ENCODE measurements at regions not wholly inside any gene's neighbourhood (a gene's known extent, or its start where the extent isn't known, plus 50 kb on each side); places are given as distances from the start of the nearest gene placed in this dataset.

DNA sequence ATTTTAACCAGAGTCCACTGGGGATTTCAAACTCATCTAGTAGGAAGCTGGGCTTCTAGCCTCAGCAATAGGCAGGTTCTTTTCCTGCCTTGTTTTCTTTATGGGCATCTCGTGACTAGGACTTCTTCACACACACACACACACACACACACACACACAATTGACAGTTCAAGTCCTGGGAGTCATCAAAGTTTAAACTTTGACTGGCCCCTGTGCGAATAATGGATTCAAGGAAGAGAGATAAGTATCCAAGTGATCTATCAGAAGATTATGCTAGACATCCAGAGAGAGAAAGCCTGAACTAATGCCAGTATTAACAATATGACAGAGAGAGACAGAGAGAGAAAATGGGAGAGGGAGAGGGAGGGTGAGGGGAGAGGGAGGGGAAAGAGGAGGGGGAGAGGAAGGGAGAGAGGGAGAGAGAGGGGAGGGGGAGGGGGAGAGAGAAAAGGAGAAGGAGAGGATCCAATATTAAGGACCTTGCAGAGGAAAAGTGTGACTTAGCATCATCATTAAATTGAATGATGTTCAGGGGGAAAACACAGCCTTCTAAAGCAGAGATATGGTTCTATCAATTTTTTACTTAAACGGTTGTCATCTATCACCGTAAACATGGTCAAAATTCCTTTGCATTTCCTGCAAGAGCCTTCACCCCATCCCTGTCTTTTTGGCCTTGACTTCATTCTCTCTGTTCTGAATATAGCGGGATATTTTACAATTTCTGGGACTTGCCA lies 327.6 kb upstream of the ZEB2 start:
- H3K27ac Mint-ChIP-seq = peak overlapping the region; percentile 52

DNA sequence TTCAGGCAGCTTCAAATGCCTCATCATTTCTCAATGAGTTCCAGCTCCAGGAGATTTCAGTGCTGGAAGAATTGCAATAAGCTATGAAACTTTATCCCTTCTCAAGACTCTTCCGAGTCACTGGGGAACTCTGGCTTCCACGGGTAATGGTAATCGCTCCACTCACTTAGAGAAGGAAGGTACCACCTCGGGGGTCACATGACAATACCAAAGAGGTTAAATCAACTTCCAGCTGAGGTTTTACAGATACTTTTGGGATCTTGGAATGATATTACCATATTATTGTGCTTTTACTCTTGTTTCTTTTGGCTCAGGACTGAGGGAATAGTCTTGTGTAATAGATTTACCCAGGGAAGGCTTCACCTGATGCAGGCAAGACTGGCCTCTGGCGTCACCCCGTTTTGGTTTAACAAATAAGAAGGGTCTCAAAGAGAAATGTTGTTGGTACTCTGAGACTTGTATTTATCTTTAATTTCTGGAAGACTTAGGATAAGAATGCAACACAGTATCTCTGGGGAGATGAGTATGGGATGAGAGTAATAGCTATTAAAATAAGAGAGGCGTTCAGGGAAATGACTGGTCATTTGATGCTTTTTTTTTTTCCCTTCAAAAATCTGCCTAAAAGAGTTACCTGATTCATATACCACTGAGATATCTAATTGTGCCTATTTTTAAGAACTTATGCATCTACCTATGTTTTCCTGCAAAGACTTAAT lies 316.9 kb upstream of the ZEB2 start:
- no peak overlapping the region for H3K27ac Mint-ChIP-seq
- peaks cover 20% of the 10 kb centered on the region for H3K4me1 Mint-ChIP-seq
- DNase-seq (ENCODE audit: low spot score in 2 of 2, unreplicated experiment in 2 of 2) = no peak
- no peak for TF ChIP-seq CTCF (IDR thresholded peaks at IDR 0.05; ENCODE audit: unreplicated experiment)
- H3K4me3 Mint-ChIP-seq = no peak overlapping the region
- H3K27me3 Mint-ChIP-seq (ENCODE audit: low read depth) = no peaks in the 10 kb centered on the region
- no peaks in the 10 kb centered on the region for H3K36me3 Mint-ChIP-seq
- H3K9me3 Mint-ChIP-seq = no peaks in the 10 kb centered on the region

More for the DNA sequence above, 327.6 kb upstream of the ZEB2 start:
- Mint-ChIP-seq H3K4me1 (peaks cover 37% of the 10 kb centered on the region), H3K27me3 (ENCODE audit: low read depth) (no peaks in the 10 kb centered on the region), H3K9me3 (peaks cover 4% of the 10 kb centered on the region), H3K36me3 (peaks cover 3% of the 10 kb centered on the region), H3K4me3 (no peak overlapping the region)
- TF ChIP-seq CTCF (IDR thresholded peaks at IDR 0.05; ENCODE audit: unreplicated experiment) = no peak
- DNase-seq (ENCODE audit: low spot score in 2 of 2, unreplicated experiment in 2 of 2) = no peak

DNA sequence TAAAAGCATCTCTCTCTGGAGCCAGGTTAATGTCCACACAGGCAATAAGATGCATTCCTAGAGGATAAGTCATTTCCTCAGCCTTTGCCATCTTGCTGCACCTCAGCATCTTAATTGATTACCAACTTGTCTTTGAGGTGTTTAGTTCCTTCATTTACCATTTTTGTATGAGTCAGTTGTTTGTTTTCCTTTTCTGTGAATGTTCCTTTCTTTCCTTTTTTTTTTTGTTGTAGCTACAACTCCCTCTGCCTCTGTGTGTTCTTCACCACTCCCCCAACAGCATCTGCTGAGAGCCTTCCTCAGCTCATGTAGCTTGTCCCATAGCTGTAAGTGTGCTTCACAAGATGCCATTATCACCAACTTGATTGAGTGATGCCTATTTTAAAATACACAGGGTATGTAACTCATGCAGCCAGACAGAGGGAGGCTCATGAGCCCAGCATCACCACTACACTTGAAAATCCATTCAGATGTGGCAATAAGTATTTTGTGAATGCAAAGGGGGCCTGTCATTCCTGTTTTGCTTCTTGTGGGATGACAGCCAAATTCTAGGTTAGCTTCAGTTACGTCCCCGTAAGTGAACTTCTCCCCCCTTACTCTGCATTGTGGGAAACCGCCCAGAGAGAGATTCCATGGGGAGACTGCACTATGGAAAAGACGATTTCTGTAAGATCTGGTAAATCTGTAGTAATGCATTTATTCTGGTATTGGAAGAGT lies 315.9 kb upstream of the ZEB2 start:
- H3K27ac Mint-ChIP-seq = no peak overlapping the region
- H3K27me3 Mint-ChIP-seq (ENCODE audit: low read depth) = no peaks in the 10 kb centered on the region
- DNase-seq (ENCODE audit: low spot score in 2 of 2, unreplicated experiment in 2 of 2) = no peak
- TF ChIP-seq CTCF (IDR thresholded peaks at IDR 0.05; ENCODE audit: unreplicated experiment) = no peak
- no peak overlapping the region for H3K4me3 Mint-ChIP-seq
- no peaks in the 10 kb centered on the region for H3K9me3 Mint-ChIP-seq
- H3K36me3 Mint-ChIP-seq = no peaks in the 10 kb centered on the region
- H3K4me1 Mint-ChIP-seq = peaks cover 20% of the 10 kb centered on the region

DNA sequence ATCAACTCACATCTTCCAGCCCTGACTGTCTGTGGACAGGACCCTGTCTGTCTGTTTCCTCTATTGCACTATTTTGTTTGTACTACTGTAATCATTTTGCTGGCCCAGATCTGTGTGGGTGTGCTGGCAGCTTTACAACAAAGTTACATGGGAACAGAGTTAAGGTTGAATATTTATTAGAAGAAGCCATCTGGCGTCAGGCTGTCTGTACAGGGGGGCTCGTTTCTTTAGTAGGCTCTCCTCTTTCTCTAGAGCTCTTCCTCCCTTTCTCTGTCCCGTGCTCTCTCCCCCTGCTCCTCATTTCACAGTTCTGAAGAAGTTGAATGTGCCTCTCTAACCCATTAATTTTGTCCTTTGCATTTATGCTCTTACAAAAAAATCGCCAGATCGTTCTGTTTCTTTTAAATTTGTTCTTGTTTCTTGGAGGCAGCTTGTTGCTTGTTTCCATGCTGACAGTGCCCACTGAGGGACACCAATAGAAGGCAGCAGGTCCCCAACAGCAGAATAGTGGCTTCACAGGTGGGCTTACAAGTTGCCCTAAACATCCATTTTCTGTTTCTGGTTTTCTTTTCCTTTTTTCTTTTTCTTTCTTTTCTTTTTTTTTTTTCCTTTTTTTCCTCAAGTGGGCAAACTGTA lies 315.2 kb upstream of the ZEB2 start:
- Mint-ChIP-seq H3K4me1 (peaks cover 20% of the 10 kb centered on the region), H3K4me3 (no peak overlapping the region), H3K36me3 (no peaks in the 10 kb centered on the region), H3K9me3 (no peaks in the 10 kb centered on the region), H3K27ac (no peak overlapping the region), H3K27me3 (ENCODE audit: low read depth) (no peaks in the 10 kb centered on the region)
- DNase-seq (ENCODE audit: low spot score in 2 of 2, unreplicated experiment in 2 of 2) = peak in 1 of 2 experiments; percentile 40
- no peak for TF ChIP-seq CTCF (IDR thresholded peaks at IDR 0.05; ENCODE audit: unreplicated experiment)

- Mint-ChIP-seq H3K27ac (no peak overlapping the region), H3K27me3 (ENCODE audit: low read depth) (no peaks in the 10 kb centered on the region), H3K4me1 (peaks cover 20% of the 10 kb centered on the region), H3K36me3 (no peaks in the 10 kb centered on the region), H3K9me3 (no peaks in the 10 kb centered on the region), H3K4me3 (no peak overlapping the region)
- TF ChIP-seq CTCF (IDR thresholded peaks at IDR 0.05; ENCODE audit: unreplicated experiment) = no peak
- DNase-seq (ENCODE audit: low spot score in 2 of 2, unreplicated experiment in 2 of 2) = no peak
Observed at GRCh38 chr2:144834363-144834762, 314.4 kb upstream of the ZEB2 start.

Measured in mesothelial cell of epicardium (in vitro differentiated cells).